ENCODE measurements at regions not wholly inside any gene's neighbourhood (a gene's known extent, or its start where the extent isn't known, plus 50 kb on each side); places are given as distances from the start of the nearest gene placed in this dataset.

DNA sequence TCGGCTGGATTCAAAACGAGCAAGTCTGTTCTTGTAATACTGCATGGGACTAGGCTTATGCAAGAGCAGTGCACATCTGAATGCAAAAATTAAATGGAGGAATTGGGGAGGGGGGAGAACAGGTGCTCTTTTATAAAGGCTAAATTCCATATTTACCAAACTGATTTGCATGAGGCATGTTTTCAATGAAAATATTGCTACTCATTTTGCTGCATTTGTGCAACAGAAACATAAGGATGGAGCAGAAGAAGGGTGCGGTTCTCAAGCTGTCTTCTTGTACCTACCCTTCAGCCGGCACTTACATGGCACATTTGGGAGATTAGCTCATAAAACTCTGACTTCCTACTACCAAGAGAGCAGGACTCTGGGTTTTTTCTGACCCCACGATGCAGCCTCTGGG is 256.4 kb downstream of the CDCA7 start:
- TF ChIP-seq, protein P1, sequence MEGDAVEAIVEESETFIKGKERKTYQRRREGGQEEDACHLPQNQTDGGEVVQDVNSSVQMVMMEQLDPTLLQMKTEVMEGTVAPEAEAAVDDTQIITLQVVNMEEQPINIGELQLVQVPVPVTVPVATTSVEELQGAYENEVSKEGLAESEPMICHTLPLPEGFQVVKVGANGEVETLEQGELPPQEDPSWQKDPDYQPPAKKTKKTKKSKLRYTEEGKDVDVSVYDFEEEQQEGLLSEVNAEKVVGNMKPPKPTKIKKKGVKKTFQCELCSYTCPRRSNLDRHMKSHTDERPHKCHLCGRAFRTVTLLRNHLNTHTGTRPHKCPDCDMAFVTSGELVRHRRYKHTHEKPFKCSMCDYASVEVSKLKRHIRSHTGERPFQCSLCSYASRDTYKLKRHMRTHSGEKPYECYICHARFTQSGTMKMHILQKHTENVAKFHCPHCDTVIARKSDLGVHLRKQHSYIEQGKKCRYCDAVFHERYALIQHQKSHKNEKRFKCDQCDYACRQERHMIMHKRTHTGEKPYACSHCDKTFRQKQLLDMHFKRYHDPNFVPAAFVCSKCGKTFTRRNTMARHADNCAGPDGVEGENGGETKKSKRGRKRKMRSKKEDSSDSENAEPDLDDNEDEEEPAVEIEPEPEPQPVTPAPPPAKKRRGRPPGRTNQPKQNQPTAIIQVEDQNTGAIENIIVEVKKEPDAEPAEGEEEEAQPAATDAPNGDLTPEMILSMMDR (IDR thresholded peaks at IDR 0.05): no peak
- TF ChIP-seq ZFX (IDR thresholded peaks at IDR 0.05; ENCODE audit: borderline replicate concordance): no peak
